Astrocyte of the spinal cord (primary cell): ENCODE measurements at regions not wholly inside any gene's neighbourhood (a gene's known extent, or its start where the extent isn't known, plus 50 kb on each side); places are given as distances from the start of the nearest gene placed in this dataset.

Experiments
- DNase-seq: peaks from one replicate; pipeline ENCODE4 v3.0.0; 2011; ENCODE audit warnings: low read depth, low spot score
- H3K4me3 ChIP-seq: 2 replicates; pipeline ENCODE4 v1.5.1; 2011; ENCODE audit warnings: low read depth, mild to moderate bottlenecking, low read length, moderate library complexity
- CTCF ChIP-seq: IDR thresholded peaks from 2 replicates; pipeline ENCODE4 v1.5.1; 2012; ENCODE audit warnings: low read depth, mild to moderate bottlenecking, low read length, inconsistent platforms
- in situ Hi-C: cut with HindIII; loops from 2 replicates; pipeline ENCODE4 v1.10.0; 2017; ENCODE audit warnings: low sequenced_read_pairs

- in situ Hi-C loops = no loop called here
- DNase-seq = no peak
- no peak for TF ChIP-seq CTCF
- no peak overlapping the region for H3K4me3 ChIP-seq
Measured at GRCh38 chr2:61774351-61774750, 79.5 kb downstream of the FAM161A start.

DNA sequence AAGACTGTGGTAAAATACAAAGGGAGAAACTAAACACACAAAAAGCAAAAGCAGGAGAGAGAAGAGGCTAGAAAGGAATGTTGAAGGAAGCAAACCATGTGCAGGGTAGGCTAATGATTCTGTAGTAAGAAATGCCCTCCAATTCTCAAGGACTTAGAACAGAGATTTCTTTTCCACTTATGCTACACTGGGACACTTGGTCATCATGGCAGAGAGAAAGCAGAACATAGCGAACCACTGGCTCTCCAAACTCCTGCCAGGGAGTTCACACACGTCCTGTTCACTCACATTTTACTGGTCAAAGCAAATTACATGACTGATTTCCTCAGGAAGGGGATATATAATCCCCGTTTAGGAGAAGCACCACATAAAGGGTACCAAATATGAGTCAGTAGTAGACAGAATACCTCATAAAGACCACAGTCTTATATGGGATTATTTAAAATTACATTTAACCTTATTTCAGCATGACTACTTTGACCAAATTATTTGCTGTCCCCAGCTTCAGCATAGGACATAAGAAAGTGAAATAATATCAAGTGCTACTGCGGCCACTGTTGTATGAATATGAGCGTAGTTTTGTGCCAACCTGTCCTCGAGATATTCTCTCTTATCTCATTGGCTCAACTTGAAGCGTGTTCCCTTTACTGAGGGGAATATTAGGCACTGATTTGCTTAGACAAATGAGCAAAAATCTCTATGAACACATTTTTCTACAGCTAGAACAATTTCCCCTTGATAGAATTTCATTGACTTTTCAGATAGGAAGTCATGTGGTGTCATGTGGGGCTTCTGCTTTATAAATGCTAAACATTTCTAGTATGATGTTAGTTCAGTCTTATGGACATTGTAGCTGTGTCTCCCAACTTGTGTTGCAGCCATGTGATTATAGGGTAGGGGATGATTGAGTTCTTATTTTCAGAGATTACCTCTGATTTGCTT, 81.7 kb downstream of the FAM161A start:
- DNase-seq = no peak
- no peak overlapping the region for H3K4me3 ChIP-seq
- TF ChIP-seq CTCF = no peak
- in situ Hi-C loops = no loop called here

GRCh38 chr2:61770746-61771145, 83.1 kb downstream of the FAM161A start:
- no peak for TF ChIP-seq CTCF
- H3K4me3 ChIP-seq = no peak overlapping the region
- in situ Hi-C loops = no loop called here
- DNase-seq = no peak

DNA sequence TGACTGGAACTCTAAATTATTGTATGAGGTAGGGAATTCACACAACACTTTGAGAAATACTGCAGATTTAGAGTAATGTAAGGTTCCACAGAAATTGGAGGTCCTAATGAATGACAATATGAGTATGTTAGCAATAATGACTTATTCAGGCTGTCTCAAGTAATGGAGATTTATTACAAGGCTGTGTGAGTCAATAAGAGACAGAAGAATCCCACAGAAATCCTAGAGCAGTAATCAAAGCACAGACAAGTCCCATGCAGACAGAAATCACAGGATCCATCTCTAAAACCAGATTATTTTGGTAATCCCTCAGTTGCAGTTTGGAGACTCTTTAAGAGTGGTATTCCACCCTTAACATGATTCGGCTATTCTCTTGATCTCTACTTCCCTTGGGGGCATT, 83.6 kb downstream of the FAM161A start:
- TF ChIP-seq CTCF = no peak
- in situ Hi-C loops = no loop called here
- no peak overlapping the region for H3K4me3 ChIP-seq
- DNase-seq = no peak

GRCh38 chr2:61769093-61769675, 84.7 kb downstream of the FAM161A start:
- DNase-seq = no peak
- no peak overlapping the region for H3K4me3 ChIP-seq
- TF ChIP-seq CTCF = no peak
- in situ Hi-C loops = no loop called here

- TF ChIP-seq CTCF = no peak
- H3K4me3 ChIP-seq = peak overlapping the region; percentile 68
- peak; percentile 99 for DNase-seq
- in situ Hi-C loops = no loop called here
Measured at GRCh38 chr2:61764035-61764800, 89.6 kb downstream of the FAM161A start.
